ENCODE measurements at regions not wholly inside any gene's neighbourhood (a gene's known extent, or its start where the extent isn't known, plus 50 kb on each side); places are given as distances from the start of the nearest gene placed in this dataset.

GRCh38 chr13:108408672-108409071 lies 139.2 kb downstream of the TNFSF13B start:
- no peak for TF ChIP-seq EZH2phosphoT487 (IDR thresholded peaks at IDR 0.05; ENCODE audit: low read depth, severe bottlenecking, unreplicated experiment)
- no peak for TF ChIP-seq CTCF (IDR thresholded peaks at IDR 0.05; ENCODE audit: poor library complexity)
- TF ChIP-seq EZH2 (IDR thresholded peaks at IDR 0.05; ENCODE audit: borderline replicate concordance) = no peak
